Cardiac fibroblast (primary cell): ENCODE measurements at regions not wholly inside any gene's neighbourhood (a gene's known extent, or its start where the extent isn't known, plus 50 kb on each side); places are given as distances from the start of the nearest gene placed in this dataset.

Source experiments
- DNase-seq, 2 donors: peaks; one replicate each; pipeline versions ENCODE4 v3.0.0 to v3.0.0-alpha.2; 2010; ENCODE audit warnings: low read depth in 2 of 2
- H3K4me3 ChIP-seq, 2 donors: replicated peaks in 1 of 2; 1 replicate in 1 of 2; 2 replicates in 1 of 2; pipeline ENCODE4 v1.5.1; 2011; ENCODE audit warnings: low read depth in 2 of 2, low read length in 2 of 2, mild to moderate bottlenecking in 2 of 2, moderate library complexity in 1 of 2
- CTCF ChIP-seq: IDR thresholded peaks from one replicate; pipeline ENCODE4 v1.5.1; 2011; ENCODE audit warnings: low read depth, mild to moderate bottlenecking, low read length, inconsistent platforms

GRCh38 chr5:93158841-93159240, 422.2 kb downstream of the NR2F1-AS1 start:
- peak in 1 of 2 donors; percentile 27 for DNase-seq
- no peak for TF ChIP-seq CTCF
- no peak overlapping the region for H3K4me3 ChIP-seq

- TF ChIP-seq CTCF = no peak
- no peak overlapping the region for H3K4me3 ChIP-seq
- DNase-seq = no peak
Measured at GRCh38 chr5:93156566-93156965, 424.5 kb downstream of the NR2F1-AS1 start.

- TF ChIP-seq CTCF = no peak
- DNase-seq = peak in 1 of 2 donors; percentile 12
- no peak overlapping the region for H3K4me3 ChIP-seq
Measured at GRCh38 chr5:93154535-93154934, 426.5 kb downstream of the NR2F1-AS1 start.

GRCh38 chr5:93153461-93153860, 427.6 kb downstream of the NR2F1-AS1 start:
- no peak overlapping the region for H3K4me3 ChIP-seq
- TF ChIP-seq CTCF = no peak
- no peak for DNase-seq

- no peak overlapping the region for H3K4me3 ChIP-seq
- no peak for DNase-seq
- TF ChIP-seq CTCF = no peak
Measured at GRCh38 chr5:93151896-93152295, 429.1 kb downstream of the NR2F1-AS1 start.

GRCh38 chr5:93151121-93151520, 429.9 kb downstream of the NR2F1-AS1 start:
- H3K4me3 ChIP-seq = no peak overlapping the region
- DNase-seq = peak; percentile 34 to 61

More at GRCh38 chr5:93151121-93151520, 429.9 kb downstream of the NR2F1-AS1 start:
- TF ChIP-seq CTCF = no peak
